Body of pancreas (tissue), 4 donors: ENCODE measurements at regions not wholly inside any gene's neighbourhood (a gene's known extent, or its start where the extent isn't known, plus 50 kb on each side); places are given as distances from the start of the nearest gene placed in this dataset.

Source experiments
- POLR2A ChIP-seq, 3 donors: fragments of 450-650 bp; IDR thresholded peaks; one replicate each; pipeline ENCODE4 v1.6.1; 2016; ENCODE audit warnings: antibody characterized with exemption in 3 of 3, mild to moderate bottlenecking in 2 of 3
- TF ChIP-seq, protein P1 (sequence below), 7 experiments: fragments of 450-650 bp in 4 of 7; fragments of 200-600 bp in 3 of 7; sonication (generic) in 3 of 7; IDR thresholded peaks; one replicate each; pipeline ENCODE4 v1.5.1; 2016 to 2019; ENCODE audit warnings: antibody characterized with exemption in 7 of 7

GRCh38 chr1:105556266-105556665 is 1500.2 kb upstream of the PRMT6 start:
- TF ChIP-seq, protein P1, sequence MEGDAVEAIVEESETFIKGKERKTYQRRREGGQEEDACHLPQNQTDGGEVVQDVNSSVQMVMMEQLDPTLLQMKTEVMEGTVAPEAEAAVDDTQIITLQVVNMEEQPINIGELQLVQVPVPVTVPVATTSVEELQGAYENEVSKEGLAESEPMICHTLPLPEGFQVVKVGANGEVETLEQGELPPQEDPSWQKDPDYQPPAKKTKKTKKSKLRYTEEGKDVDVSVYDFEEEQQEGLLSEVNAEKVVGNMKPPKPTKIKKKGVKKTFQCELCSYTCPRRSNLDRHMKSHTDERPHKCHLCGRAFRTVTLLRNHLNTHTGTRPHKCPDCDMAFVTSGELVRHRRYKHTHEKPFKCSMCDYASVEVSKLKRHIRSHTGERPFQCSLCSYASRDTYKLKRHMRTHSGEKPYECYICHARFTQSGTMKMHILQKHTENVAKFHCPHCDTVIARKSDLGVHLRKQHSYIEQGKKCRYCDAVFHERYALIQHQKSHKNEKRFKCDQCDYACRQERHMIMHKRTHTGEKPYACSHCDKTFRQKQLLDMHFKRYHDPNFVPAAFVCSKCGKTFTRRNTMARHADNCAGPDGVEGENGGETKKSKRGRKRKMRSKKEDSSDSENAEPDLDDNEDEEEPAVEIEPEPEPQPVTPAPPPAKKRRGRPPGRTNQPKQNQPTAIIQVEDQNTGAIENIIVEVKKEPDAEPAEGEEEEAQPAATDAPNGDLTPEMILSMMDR (IDR thresholded peaks at IDR 0.05), result no peak
- TF ChIP-seq POLR2A (IDR thresholded peaks at IDR 0.05), result no peak
